HL-60 (cell line): ENCODE measurements at regions not wholly inside any gene's neighbourhood (a gene's known extent, or its start where the extent isn't known, plus 50 kb on each side); places are given as distances from the start of the nearest gene placed in this dataset.
A peak's percentile ranks its signal among the peaks of the same experiment; 100 is the strongest.

Source experiments
- DNase-seq, 2 experiments: peaks; one replicate each; pipeline ENCODE4 v3.0.0-alpha.2; 2010 to 2020; ENCODE audit warnings: low read depth in 1 of 2, low spot score in 1 of 2
- H3K27ac ChIP-seq: fragments of 250-450 bp; sonication (Bioruptor Pico); replicated peaks from 2 replicates; pipeline ENCODE4 v1.5.1; 2020; ENCODE audit warnings: mild to moderate bottlenecking, moderate library complexity
- H3K27me3 ChIP-seq: fragments of 250-450 bp; sonication (Bioruptor Pico); 2 replicates; pipeline ENCODE4 v1.5.1; 2021; ENCODE audit warnings: mild to moderate bottlenecking, moderate library complexity; ENCODE audit not compliant: insufficient read depth, poor library complexity, severe bottlenecking
- H3K4me3 ChIP-seq: replicated peaks from 2 replicates; pipeline ENCODE4 v1.5.1; 2011; ENCODE audit warnings: mild to moderate bottlenecking, control low read depth, low read length; ENCODE audit not compliant: insufficient read depth
- CTCF ChIP-seq: IDR thresholded peaks from one replicate; pipeline ENCODE4 v1.5.1; 2011; ENCODE audit warnings: low read length, control low read depth, inconsistent platforms; ENCODE audit not compliant: insufficient read depth
- GABPA ChIP-seq: IDR thresholded peaks from 2 replicates; pipeline ENCODE4 v1.6.1; 2012; ENCODE audit warnings: low read depth
- POLR2AphosphoS5 ChIP-seq: IDR thresholded peaks from 2 replicates; pipeline ENCODE4 v1.6.1; 2012; ENCODE audit warnings: low read depth
- REST ChIP-seq: IDR thresholded peaks from 2 replicates; pipeline ENCODE4 v1.6.1; 2012; ENCODE audit warnings: low read depth; ENCODE audit not compliant: insufficient replicate concordance
- SPI1 ChIP-seq: IDR thresholded peaks from 2 replicates; pipeline ENCODE4 v1.6.1; 2012; ENCODE audit warnings: low read depth, mild to moderate bottlenecking, borderline replicate concordance

GRCh38 chr10:58951746-58952145, 224.7 kb upstream of the PHYHIPL start:
- Histone ChIP-seq H3K27ac (no peak overlapping the region), H3K4me3 (no peak overlapping the region), H3K27me3 (no peaks in the 10 kb centered on the region)
- TF ChIP-seq CTCF (no peak), REST (no peak), POLR2AphosphoS5 (no peak), SPI1 (no peak), GABPA (no peak)
- DNase-seq, result no peak

GRCh38 chr10:58952162-58952601, 224.3 kb upstream of the PHYHIPL start:
- Histone ChIP-seq H3K4me3 (no peak overlapping the region), H3K27me3 (no peaks in the 10 kb centered on the region), H3K27ac (no peak overlapping the region)
- TF ChIP-seq CTCF (no peak), REST (no peak), SPI1 (no peak), POLR2AphosphoS5 (no peak), GABPA (no peak)
- DNase-seq, result no peak

GRCh38 chr10:58952747-58953466, 223.5 kb upstream of the PHYHIPL start:
- Histone ChIP-seq H3K27me3 (no peaks in the 10 kb centered on the region), H3K27ac (no peak overlapping the region), H3K4me3 (no peak overlapping the region)
- TF ChIP-seq SPI1 (no peak), GABPA (no peak), POLR2AphosphoS5 (no peak), REST (no peak), CTCF (peak; percentile 63)
- DNase-seq, result peak; percentile 1 to 11
